MM.1S (cell line): ENCODE measurements at regions not wholly inside any gene's neighbourhood (a gene's known extent, or its start where the extent isn't known, plus 50 kb on each side); places are given as distances from the start of the nearest gene placed in this dataset.

ENCODE experiments used
- EZH2 ChIP-seq: fragments of 300-600 bp; sonication (generic); optimal IDR thresholded peaks from 2 replicates; pipeline ENCODE3; 2017; ENCODE audit warnings: low read depth, mild to moderate bottlenecking, antibody characterized with exemption, low read length, mixed read lengths
- EZH2phosphoT487 ChIP-seq: fragments of 300-600 bp; sonication (generic); IDR thresholded peaks from 2 replicates; pipeline ENCODE4 v1.6.1; 2018; ENCODE audit warnings: antibody characterized with exemption, low read length
- TF ChIP-seq, protein P1 (sequence below): fragments of 300-600 bp; sonication (generic); IDR thresholded peaks from 2 replicates; pipeline ENCODE4 v1.5.1; 2016; ENCODE audit warnings: antibody characterized with exemption, low read length, mixed read lengths

- TF ChIP-seq, protein P1, sequence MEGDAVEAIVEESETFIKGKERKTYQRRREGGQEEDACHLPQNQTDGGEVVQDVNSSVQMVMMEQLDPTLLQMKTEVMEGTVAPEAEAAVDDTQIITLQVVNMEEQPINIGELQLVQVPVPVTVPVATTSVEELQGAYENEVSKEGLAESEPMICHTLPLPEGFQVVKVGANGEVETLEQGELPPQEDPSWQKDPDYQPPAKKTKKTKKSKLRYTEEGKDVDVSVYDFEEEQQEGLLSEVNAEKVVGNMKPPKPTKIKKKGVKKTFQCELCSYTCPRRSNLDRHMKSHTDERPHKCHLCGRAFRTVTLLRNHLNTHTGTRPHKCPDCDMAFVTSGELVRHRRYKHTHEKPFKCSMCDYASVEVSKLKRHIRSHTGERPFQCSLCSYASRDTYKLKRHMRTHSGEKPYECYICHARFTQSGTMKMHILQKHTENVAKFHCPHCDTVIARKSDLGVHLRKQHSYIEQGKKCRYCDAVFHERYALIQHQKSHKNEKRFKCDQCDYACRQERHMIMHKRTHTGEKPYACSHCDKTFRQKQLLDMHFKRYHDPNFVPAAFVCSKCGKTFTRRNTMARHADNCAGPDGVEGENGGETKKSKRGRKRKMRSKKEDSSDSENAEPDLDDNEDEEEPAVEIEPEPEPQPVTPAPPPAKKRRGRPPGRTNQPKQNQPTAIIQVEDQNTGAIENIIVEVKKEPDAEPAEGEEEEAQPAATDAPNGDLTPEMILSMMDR: no peak
- TF ChIP-seq EZH2 (no peak), EZH2phosphoT487 (no peak)
Observed at GRCh38 chr10:31657434-31657872, 271.2 kb downstream of the ARHGAP12 start.
